ENCODE measurements at regions not wholly inside any gene's neighbourhood (a gene's known extent, or its start where the extent isn't known, plus 50 kb on each side); places are given as distances from the start of the nearest gene placed in this dataset.

DNA sequence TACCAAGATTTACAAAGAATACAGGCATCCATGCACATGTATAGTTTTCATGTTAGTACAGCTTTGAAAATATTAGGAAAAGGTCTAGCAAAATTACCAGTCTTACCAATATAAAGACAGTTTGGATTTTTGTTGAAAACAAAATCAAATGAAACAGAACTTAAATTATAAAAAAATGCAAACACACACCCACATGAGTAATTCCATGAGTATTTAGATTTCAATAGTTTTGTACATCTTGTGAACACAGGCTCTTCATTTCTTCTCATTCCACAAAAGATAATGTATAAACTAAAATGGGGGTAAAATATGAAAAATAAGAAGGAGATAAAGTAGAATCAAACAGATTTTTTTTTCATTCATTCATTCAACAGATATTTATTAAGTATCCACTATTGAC is 682.2 kb upstream of the ANKRD30A start:
- TF ChIP-seq, protein P1, sequence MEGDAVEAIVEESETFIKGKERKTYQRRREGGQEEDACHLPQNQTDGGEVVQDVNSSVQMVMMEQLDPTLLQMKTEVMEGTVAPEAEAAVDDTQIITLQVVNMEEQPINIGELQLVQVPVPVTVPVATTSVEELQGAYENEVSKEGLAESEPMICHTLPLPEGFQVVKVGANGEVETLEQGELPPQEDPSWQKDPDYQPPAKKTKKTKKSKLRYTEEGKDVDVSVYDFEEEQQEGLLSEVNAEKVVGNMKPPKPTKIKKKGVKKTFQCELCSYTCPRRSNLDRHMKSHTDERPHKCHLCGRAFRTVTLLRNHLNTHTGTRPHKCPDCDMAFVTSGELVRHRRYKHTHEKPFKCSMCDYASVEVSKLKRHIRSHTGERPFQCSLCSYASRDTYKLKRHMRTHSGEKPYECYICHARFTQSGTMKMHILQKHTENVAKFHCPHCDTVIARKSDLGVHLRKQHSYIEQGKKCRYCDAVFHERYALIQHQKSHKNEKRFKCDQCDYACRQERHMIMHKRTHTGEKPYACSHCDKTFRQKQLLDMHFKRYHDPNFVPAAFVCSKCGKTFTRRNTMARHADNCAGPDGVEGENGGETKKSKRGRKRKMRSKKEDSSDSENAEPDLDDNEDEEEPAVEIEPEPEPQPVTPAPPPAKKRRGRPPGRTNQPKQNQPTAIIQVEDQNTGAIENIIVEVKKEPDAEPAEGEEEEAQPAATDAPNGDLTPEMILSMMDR (conservative IDR thresholded peaks at IDR 0.05; ENCODE audit: low read depth, low read length) = no peak
- TF ChIP-seq, protein P2, sequence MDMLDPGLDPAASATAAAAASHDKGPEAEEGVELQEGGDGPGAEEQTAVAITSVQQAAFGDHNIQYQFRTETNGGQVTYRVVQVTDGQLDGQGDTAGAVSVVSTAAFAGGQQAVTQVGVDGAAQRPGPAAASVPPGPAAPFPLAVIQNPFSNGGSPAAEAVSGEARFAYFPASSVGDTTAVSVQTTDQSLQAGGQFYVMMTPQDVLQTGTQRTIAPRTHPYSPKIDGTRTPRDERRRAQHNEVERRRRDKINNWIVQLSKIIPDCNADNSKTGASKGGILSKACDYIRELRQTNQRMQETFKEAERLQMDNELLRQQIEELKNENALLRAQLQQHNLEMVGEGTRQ (IDR thresholded peaks at IDR 0.05; ENCODE audit: low read depth, low read length) = no peak
- no peak for TF ChIP-seq CEBPB (IDR thresholded peaks at IDR 0.05; ENCODE audit: low read depth, low read length)
- no peak for TF ChIP-seq CHD1 (IDR thresholded peaks at IDR 0.05; ENCODE audit: low read depth, low read length)
- no peak for TF ChIP-seq MAFK (IDR thresholded peaks at IDR 0.05; ENCODE audit: low read depth, low read length)
- no peak for TF ChIP-seq RFX5 (IDR thresholded peaks at IDR 0.05; ENCODE audit: low read depth, low read length)
- no peak for TF ChIP-seq BHLHE40 (IDR thresholded peaks at IDR 0.05; ENCODE audit: low read depth, low read length)
- no peak for TF ChIP-seq POLR2A (IDR thresholded peaks at IDR 0.05; ENCODE audit: low read depth, low read length)
- TF ChIP-seq RAD21 (IDR thresholded peaks at IDR 0.05; ENCODE audit: low read length) = no peak

All from IMR-90 (cell line).